HEK293T (cell line): ENCODE measurements at regions not wholly inside any gene's neighbourhood (a gene's known extent, or its start where the extent isn't known, plus 50 kb on each side); places are given as distances from the start of the nearest gene placed in this dataset.

Experiments
- CTCF ChIA-PET: fragments of 350-600 bp; formaldehyde crosslinking; extraction: SDS; loops from one replicate; lab custom pipeline; 2021; ENCODE audit warnings: antibody characterized with exemption, inconsistent platforms; lab: Yijun Ruan, JAX
- POLR2A ChIA-PET: fragments of 350-600 bp; formaldehyde crosslinking; extraction: SDS; loops from one replicate; lab custom pipeline; 2020; ENCODE audit warnings: antibody characterized with exemption, inconsistent platforms; lab: Yijun Ruan, JAX
- DNase-seq: peaks from one replicate; pipeline ENCODE4 v3.0.0; 2012; ENCODE audit warnings: mixed read lengths; ENCODE audit errors: extremely low spot score
- ARNT ChIP-seq: fragments of 450-650 bp; IDR thresholded peaks from 2 replicates; pipeline ENCODE4 v1.6.1; 2017; ENCODE audit warnings: mild to moderate bottlenecking
- BHLHE40 ChIP-seq: fragments of 450-650 bp; IDR thresholded peaks from 2 replicates; pipeline ENCODE4 v1.6.1; 2016; ENCODE audit warnings: mild to moderate bottlenecking, moderate library complexity, borderline replicate concordance
- CTBP1 ChIP-seq: fragments of 450-650 bp; IDR thresholded peaks from 2 replicates; pipeline ENCODE4 v1.6.1; 2016; ENCODE audit warnings: borderline replicate concordance
- ELF4 ChIP-seq: fragments of 450-650 bp; IDR thresholded peaks from 2 replicates; pipeline ENCODE4 v1.6.1; 2017; ENCODE audit warnings: antibody characterized with exemption
- FOXA1 ChIP-seq: fragments of 450-650 bp; IDR thresholded peaks from 2 replicates; pipeline ENCODE4 v1.6.1; 2016; ENCODE audit warnings: mild to moderate bottlenecking
- FOXK2 ChIP-seq: fragments of 450-650 bp; IDR thresholded peaks from 2 replicates; pipeline ENCODE4 v1.6.1; 2016; ENCODE audit warnings: mild to moderate bottlenecking
- FOXM1 ChIP-seq: fragments of 450-650 bp; IDR thresholded peaks from 2 replicates; pipeline ENCODE4 v1.6.1; 2017; ENCODE audit warnings: mild to moderate bottlenecking, borderline replicate concordance
- HDGF ChIP-seq: fragments of 450-650 bp; IDR thresholded peaks from 2 replicates; pipeline ENCODE4 v1.6.1; 2017; ENCODE audit warnings: antibody characterized with exemption, borderline replicate concordance
- L3MBTL2 ChIP-seq: fragments of 450-650 bp; conservative IDR thresholded peaks from 2 replicates; pipeline ENCODE4 v1.6.1; 2016; ENCODE audit warnings: mild to moderate bottlenecking
- LEF1 ChIP-seq: fragments of 450-650 bp; IDR thresholded peaks from 2 replicates; pipeline ENCODE4 v1.6.1; 2017; ENCODE audit warnings: mild to moderate bottlenecking, borderline replicate concordance
- NFRKB ChIP-seq: fragments of 450-650 bp; IDR thresholded peaks from 2 replicates; pipeline ENCODE4 v1.6.1; 2016; ENCODE audit warnings: mild to moderate bottlenecking, moderate library complexity
- SP1 ChIP-seq: fragments of 450-650 bp; IDR thresholded peaks from 2 replicates; pipeline ENCODE4 v1.6.1; 2017
- SUZ12 ChIP-seq: fragments of 450-650 bp; IDR thresholded peaks from 2 replicates; pipeline ENCODE4 v1.6.1; 2016; ENCODE audit warnings: mild to moderate bottlenecking
- TARDBP ChIP-seq: fragments of 450-650 bp; IDR thresholded peaks from 2 replicates; pipeline ENCODE4 v1.6.1; 2016
- ZNF384 ChIP-seq: fragments of 450-650 bp; IDR thresholded peaks from 2 replicates; pipeline ENCODE4 v1.6.1; 2016
- TF ChIP-seq, protein P1 (sequence below): fragments of 450-650 bp; IDR thresholded peaks from 2 replicates; pipeline ENCODE4 v1.6.1; 2016

DNA sequence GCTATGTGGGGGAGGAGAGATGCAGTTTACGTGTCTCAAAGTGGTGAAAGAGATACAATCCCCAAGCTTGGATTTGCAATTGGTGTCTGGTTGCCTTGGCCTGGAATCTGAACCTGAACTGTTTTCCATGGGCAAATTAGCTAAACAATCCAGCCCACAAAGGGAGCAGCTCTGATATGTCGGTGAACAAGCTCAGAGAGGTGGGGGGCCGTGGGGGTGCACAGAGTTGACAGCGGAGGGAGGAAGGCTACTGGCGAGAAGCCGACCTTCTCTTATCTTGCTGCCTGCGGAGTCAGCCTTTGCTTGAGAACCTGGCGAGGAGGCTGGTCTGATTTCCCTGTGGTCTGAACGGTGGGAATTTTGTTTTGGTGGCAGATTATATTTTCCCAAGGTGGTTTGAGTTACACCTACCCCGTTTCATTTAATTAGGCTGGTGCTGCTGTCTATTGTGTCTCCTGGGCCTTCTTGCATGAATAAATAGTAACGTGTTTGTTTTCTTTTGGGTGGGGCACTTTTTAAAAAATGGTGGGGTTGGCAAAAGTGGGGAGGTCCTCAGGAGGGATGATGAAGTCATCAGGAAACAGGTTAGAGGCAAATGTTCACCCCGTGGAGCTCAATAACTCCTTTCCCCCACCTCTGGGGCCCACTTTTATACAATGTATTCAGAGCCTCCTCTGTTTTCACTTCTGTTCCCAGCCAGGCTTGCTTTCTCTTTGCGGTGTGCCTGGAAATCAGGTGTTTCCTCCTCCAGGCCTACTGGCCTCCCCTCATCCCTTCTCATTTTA is 80.9 kb upstream of the IGFBP5 start:
- CTCF ChIA-PET: interaction anchor here (0.5 to 2.9 kb wide), 4 partner anchors 10 to 875 kb away, joined by 3 to 16 read pairs (median 4); partner anchors contain the start of gene IGFBP5
- POLR2A ChIA-PET: no interaction called here
- TF ChIP-seq ARNT: no peak
- TF ChIP-seq LEF1: no peak
- TF ChIP-seq FOXA1: no peak
- no peak for TF ChIP-seq BHLHE40
- no peak for TF ChIP-seq SUZ12
- no peak for TF ChIP-seq TARDBP
- no peak for TF ChIP-seq NFRKB
- TF ChIP-seq ZNF384: no peak
- no peak for TF ChIP-seq ELF4
- no peak for TF ChIP-seq L3MBTL2
- no peak for TF ChIP-seq FOXK2
- TF ChIP-seq CTBP1: no peak
- no peak for TF ChIP-seq HDGF
- no peak for TF ChIP-seq SP1
- DNase-seq: no peak

DNA sequence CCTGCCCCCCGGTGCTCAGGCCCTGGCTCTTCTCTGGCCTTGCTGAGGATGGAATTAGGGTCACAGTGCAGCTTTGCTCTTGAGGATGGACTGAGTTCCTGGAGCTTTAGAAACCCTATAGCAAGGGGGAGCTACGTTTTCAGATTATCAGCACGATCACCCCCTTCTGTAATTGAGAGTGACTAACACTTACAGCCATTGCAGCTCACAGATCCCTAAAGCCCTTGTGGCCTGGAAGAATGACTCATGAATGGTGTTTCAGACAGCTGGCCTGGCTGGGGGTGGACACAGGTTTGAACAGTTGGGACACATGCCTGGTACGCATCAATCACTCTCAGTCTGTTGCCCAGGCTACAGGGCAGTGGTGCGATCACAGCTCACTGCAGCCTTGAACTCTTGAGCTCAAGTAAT is 79.7 kb upstream of the IGFBP5 start:
- ChIA-PET CTCF (interaction anchor here (0.9 to 2.9 kb wide), 2 partner anchors 14 to 79 kb away, joined by 3 to 16 read pairs; partner anchors contain the start of gene IGFBP5), POLR2A (interaction anchor here (1.1 kb wide), 1 partner anchor 17 kb away, joined by 3 read pairs; no protein-coding TSS in a partner anchor)
- TF ChIP-seq, protein P1, sequence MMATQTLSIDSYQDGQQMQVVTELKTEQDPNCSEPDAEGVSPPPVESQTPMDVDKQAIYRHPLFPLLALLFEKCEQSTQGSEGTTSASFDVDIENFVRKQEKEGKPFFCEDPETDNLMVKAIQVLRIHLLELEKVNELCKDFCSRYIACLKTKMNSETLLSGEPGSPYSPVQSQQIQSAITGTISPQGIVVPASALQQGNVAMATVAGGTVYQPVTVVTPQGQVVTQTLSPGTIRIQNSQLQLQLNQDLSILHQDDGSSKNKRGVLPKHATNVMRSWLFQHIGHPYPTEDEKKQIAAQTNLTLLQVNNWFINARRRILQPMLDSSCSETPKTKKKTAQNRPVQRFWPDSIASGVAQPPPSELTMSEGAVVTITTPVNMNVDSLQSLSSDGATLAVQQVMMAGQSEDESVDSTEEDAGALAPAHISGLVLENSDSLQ: peak; percentile 16; the same call in 1 of the 2 replicates
- no peak for TF ChIP-seq FOXA1
- no peak for DNase-seq

DNA sequence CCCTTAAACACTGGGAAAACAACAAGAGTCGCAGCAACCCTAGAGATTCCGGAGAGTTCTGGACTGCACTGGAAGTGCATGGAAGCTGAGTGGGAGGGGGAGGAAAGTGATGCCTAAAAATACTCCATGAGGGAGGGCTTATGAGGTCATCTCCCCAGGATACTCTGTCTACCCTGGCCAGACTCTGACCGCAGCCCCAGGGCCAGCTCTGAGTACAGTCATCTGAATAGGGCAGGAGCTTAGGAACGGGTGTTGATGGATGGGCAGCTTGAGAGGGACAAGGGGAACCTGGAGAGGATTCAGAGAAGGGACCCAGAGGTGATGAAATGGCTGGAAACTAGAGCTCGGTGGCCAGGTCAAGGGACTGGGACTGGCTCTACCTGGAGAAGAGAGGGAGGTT is 79.3 kb upstream of the IGFBP5 start:
- CTCF ChIA-PET: interaction anchor here (0.9 to 2.9 kb wide), 2 partner anchors 14 to 79 kb away, joined by 3 to 16 read pairs; partner anchors contain the start of gene IGFBP5
- no peak for TF ChIP-seq FOXK2
- POLR2A ChIA-PET: interaction anchor here (1.1 kb wide), 1 partner anchor 16 kb away, joined by 3 read pairs; no protein-coding TSS in a partner anchor
- DNase-seq: no peak

DNA sequence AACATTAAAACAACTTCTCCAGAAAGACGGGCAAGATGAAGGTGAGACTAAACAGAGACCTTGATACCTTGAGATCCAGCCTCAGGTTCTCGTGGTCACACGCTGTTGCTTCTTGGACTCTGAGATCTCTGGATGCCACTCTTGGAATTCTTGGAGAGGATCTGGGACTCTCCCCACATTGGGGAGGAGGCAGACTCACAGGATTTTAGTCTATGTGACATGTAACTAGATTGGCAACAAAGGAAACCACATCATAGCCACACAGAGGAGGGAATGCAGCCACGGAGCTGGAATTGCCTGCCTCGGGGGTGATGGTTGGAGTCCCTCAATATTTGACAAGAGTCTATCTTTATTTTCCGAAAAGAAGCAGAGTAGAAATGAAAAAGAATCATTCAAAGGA is 78.8 kb upstream of the IGFBP5 start:
- no peak for DNase-seq
- TF ChIP-seq NFRKB (no peak), SUZ12 (no peak), LEF1 (no peak), CTBP1 (no peak), BHLHE40 (no peak), ELF4 (no peak), FOXM1 (no peak), HDGF (no peak), TARDBP (no peak), FOXA1 (no peak), ZNF384 (no peak), FOXK2 (no peak), L3MBTL2 (no peak), SP1 (no peak)
- ChIA-PET POLR2A (no interaction called here), CTCF (interaction anchor here (0.9 to 2.9 kb wide), 2 partner anchors 15 to 78 kb away, joined by 3 to 16 read pairs; partner anchors contain the start of gene IGFBP5)

DNA sequence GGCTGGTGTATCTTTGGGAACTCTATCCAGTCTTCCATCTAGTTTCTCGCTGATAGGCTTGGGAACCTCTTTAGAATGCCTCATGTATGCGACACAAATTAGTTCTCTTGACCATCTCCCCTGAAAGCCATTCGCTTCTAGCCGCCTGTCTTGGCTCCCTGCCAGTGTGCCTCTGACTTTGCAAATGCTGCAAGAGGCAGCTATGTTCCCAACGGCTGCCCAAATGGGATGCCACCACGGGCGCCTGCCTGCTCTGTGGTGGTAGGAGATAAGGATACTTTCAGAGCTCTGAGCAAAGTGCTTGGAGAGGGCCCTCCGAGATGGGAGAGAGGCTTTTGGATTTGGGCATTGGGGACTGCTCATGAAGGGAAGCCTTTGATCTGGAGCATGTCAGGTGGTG is 77.7 kb upstream of the IGFBP5 start:
- no peak for DNase-seq
- TF ChIP-seq FOXM1 (no peak), SUZ12 (no peak), LEF1 (no peak), ELF4 (no peak), SP1 (no peak), HDGF (no peak), CTBP1 (no peak), L3MBTL2 (no peak), TARDBP (no peak), FOXA1 (no peak), BHLHE40 (no peak), FOXK2 (no peak), NFRKB (no peak), ARNT (no peak)
- TF ChIP-seq, protein P1: no peak
- POLR2A ChIA-PET: no interaction called here
- CTCF ChIA-PET: no interaction called here

DNA sequence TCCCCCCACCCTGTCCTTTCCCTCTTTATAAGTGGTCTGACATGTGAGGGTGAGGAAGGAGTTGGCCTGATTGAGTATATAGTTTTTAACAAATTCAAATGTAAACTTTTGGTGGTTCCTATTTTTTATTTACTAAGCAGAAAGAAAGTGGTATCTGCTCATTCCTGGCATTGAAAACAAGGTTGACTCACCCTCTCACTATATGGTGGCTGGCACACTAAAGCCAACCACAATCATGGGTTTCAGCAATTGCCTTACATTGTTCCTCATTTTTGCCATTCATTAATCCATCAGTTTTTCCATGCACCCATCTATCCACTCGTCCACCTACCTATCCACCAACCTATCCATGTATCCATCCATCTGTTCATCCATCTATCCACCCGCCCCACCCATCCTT is 75.4 kb upstream of the IGFBP5 start:
- no peak for DNase-seq
- ChIA-PET CTCF (no interaction called here), POLR2A (no interaction called here)
- TF ChIP-seq LEF1 (no peak), NFRKB (no peak), FOXA1 (no peak), ELF4 (no peak)

DNA sequence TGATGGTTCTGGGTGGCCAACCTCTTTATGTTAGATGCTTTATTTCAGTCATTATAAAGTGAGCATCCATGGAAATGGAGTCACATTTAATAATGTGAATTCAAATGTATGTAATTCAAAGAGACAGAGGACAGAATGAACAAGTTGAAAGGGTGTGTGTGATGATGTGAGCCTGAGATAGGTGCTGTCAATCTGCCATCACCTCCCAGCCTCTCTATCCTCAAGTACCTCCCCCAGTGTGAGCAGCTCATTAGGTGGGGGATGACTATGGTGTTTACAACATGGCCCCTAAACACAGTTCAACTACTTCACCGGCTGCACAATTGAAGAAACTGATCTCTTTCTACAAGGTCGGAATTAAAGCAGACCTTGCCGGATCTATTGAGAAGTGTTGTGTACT is 74.7 kb upstream of the IGFBP5 start:
- ChIA-PET CTCF (no interaction called here), POLR2A (no interaction called here)
- TF ChIP-seq HDGF (no peak), FOXK2 (no peak), NFRKB (no peak), ELF4 (no peak), FOXA1 (no peak)
- TF ChIP-seq, protein P1: no peak
- no peak for DNase-seq
